Activated CD4-positive, CD25-positive, alpha-beta regulatory T cell treated with anti-CD3 and anti-CD28 coated beads, Interleukin-2, amount 50 U/mL, for 16 hours (primary cell): ENCODE measurements at regions not wholly inside any gene's neighbourhood (a gene's known extent, or its start where the extent isn't known, plus 50 kb on each side); places are given as distances from the start of the nearest gene placed in this dataset.
"Not testable (repeated sequence)": the region's sequence is repeated elsewhere in the genome, so short reads cannot be mapped to it uniquely, and the experiment has no call there.

Experiments used
- DNase-seq: peaks from one replicate; pipeline ENCODE4 v3.0.0-alpha.2; 2020; ENCODE audit warnings: low read depth, low spot score

GRCh38 chr3:95733336-95733735 is 1081.1 kb upstream of the EPHA6 start:
- no peak for DNase-seq

GRCh38 chr3:95738045-95738444 is 1076.3 kb upstream of the EPHA6 start:
- DNase-seq: no peak

DNA sequence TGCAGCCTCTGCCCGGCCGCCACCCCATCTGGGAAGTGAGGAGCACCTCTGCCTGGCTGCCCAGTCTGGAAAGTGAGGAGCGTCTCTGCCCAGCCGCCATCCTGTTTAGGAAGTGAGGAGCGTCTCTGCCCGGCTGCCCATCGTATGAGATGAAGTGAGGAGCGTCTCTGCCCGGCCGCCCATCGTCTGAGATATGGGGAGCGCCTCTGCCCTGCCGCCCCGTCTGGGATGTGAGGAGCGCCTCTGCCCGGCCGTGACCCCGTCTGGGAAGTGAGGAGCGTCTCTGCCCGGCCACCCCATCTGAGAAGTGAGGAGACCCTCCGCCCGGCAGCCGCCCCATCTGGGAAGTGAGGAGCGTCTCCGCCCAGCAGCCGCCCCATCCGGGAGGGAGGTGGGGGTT is 1069.5 kb upstream of the EPHA6 start:
- DNase-seq: not testable (repeated sequence)

GRCh38 chr3:95750097-95750496 is 1064.3 kb upstream of the EPHA6 start:
- no peak for DNase-seq

DNA sequence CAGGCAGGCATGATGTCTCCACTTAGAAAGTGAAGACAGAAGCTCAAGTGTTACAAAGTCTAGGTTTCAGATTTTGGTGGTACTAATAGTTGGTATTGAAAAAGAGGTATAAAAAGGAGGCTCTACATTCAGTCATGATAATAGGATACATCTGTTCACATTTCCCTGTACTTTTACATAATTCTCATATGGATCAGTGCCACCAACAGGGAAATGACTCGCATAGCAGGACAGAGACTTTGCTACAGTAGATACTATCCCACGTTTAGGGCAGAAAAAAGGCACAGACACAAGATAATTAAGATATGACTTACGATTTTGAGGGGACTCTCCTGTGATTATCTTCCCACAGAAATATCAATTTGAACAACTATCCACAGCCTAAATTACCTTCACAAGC is 1062.9 kb upstream of the EPHA6 start:
- DNase-seq: no peak

GRCh38 chr3:95752199-95752598 is 1062.2 kb upstream of the EPHA6 start:
- DNase-seq: no peak

DNA sequence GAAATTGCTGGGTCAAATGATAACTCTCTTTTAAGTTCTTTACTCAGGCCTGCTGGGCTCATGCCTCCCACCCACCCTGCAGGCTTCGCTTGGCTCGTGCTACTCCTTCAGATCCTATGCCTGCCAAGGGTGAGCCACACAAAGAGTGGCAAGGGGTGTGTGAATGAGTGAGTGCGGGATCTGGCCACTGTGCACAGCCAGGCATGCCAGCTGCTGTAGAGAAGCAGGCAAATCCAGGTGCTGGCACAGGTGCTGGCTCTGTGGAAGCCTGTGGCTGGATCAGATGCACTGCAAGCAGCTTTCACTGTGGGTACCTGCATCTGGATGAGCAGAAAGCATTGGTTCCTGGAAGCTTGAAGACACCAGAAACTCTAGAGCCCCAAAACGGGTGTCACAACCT is 1055.7 kb upstream of the EPHA6 start:
- DNase-seq: no peak

DNA sequence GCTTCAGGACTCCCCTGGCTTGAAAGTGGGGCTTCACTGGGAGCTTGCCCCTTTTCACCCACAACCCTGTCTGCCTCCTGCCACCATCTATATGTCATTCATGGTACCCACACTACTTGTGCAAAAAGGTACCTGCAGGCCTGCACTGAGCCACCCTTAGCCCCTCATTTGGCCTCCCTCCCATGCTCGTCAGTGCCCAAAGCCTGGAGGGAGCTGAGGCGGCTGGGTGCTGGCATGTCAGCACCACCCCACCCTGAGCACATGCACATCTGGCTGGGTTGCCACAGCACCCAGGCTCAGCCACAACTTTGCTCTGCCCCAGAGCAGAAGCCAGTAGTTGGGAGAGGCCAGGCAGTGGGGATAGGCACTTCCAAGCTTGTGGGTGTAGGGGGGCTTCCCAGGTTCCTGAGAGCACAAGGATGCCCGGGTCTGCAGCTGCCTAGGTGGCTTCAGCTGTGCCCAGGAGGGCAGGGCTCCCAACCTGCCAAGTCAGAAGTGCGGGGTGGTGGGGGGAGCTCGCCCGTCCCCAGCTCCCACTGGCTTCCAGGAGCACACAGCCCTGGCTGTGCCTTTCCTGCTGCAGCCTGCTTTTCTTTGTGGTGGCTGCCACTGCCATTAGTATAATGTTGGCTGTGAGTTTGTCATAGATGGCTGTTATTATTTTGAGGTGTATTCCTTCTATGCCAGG is 1054.6 kb upstream of the EPHA6 start:
- DNase-seq: no peak

- no peak for DNase-seq
Measured at GRCh38 chr3:95775486-95776094, 1038.8 kb upstream of the EPHA6 start.

DNA sequence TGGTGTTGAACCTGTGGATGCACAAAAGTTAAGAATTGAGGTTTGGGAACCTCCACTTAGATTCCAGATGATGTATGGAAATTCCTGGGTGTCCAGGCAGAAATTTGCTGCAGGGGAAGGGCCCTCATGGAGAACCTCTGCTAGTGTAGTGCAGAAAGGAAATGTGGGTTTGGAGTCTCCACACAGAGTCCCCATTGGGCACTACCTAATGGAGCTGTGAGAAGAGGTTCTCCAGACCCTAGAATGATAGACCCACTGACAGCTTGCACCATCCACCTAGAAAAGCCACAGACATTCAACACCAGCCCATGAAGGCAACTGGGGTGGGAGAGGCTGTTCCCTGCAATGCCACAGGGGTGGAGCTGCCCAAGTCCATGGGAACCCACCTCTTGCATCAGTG is 1032.8 kb upstream of the EPHA6 start:
- no peak for DNase-seq

DNA sequence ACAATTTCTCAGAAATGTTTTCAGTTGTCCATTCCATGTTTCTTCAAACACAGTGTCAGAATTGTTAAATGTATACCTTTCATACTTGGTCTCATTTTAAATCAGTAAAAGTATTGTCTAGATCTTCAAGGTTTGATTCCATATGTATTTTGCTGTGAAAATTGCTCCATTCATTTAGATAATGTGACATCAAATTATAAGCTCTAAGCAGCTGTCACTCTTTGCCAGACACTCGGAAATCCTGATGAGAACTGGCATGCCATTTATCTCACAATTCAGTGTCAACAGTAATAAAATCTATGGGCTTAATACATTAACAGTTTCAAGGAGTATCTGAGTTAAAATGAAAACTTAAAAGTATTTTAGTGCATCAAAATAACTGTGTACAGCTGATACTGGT is 1025.3 kb upstream of the EPHA6 start:
- DNase-seq: no peak

GRCh38 chr3:95797081-95797480 is 1017.3 kb upstream of the EPHA6 start:
- no peak for DNase-seq

GRCh38 chr3:95798628-95799027 is 1015.8 kb upstream of the EPHA6 start:
- no peak for DNase-seq

- no peak for DNase-seq
Measured at GRCh38 chr3:95810462-95810861, 1003.9 kb upstream of the EPHA6 start.

GRCh38 chr3:95813244-95813643 is 1001.1 kb upstream of the EPHA6 start:
- DNase-seq: no peak

GRCh38 chr3:95815828-95816227 is 998.6 kb upstream of the EPHA6 start:
- no peak for DNase-seq

DNA sequence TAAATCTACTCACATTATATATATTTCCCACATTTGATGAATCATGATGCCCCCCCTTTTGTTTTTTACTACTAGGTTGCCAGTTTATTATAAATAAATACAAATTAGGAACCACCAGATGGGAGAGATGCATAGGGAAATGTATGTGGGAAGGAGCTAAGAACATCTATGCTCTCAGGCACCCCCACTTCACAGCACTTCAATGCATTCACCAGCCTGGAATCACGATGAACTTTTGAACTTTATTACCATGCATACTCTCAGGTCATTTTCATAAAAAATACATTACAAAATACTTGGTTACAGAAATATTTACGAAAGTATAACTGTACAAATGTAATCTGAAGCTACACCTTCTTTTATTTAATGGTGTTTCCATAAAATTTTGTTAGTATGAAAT is 988.0 kb upstream of the EPHA6 start:
- no peak for DNase-seq

- no peak for DNase-seq
Measured at GRCh38 chr3:95832146-95832545, 982.2 kb upstream of the EPHA6 start.

DNA sequence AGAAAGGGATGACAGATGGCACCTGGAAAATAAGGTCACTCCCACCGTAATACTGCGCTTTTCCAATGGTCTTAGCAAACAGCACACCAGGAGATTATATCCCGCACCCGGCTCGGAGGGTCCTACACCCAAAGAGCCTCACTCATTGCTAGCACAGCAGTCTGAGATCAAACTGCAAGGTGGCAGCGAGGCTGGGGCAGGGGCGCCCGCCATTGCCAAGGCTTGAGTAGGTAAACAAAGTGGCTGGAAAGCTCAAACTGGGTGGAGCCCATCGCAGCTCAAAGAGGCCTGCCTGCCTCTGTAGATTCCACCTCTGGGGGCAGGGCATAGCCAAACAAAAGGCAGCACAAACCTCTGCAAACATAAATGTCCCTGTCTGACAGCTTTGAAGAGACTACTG is 953.8 kb upstream of the EPHA6 start:
- not testable (repeated sequence) for DNase-seq

- no peak for DNase-seq
Measured at GRCh38 chr3:95883801-95884200, 930.6 kb upstream of the EPHA6 start.

GRCh38 chr3:95886616-95887015 is 927.8 kb upstream of the EPHA6 start:
- DNase-seq: no peak

GRCh38 chr3:95887114-95887513 is 927.3 kb upstream of the EPHA6 start:
- DNase-seq: no peak

DNA sequence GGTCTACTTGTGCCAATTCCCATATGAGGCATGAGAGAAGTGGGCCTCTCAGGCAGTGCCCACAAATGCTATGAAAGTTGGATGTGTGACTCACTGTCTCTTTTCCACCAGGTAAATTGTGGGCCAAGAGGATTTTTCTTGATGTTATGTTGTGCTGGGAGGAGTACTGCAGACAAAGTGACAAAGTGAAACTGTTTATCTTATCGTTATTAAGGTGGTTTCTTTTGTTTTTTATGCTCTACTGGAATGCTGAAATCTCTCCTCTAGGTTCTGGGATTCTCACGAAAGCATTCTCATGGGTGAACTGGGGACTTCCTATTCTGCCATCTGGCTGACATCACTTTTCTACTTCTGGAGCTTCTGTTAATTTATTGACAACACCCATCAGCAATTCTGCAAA is 919.6 kb upstream of the EPHA6 start:
- no peak for DNase-seq

DNA sequence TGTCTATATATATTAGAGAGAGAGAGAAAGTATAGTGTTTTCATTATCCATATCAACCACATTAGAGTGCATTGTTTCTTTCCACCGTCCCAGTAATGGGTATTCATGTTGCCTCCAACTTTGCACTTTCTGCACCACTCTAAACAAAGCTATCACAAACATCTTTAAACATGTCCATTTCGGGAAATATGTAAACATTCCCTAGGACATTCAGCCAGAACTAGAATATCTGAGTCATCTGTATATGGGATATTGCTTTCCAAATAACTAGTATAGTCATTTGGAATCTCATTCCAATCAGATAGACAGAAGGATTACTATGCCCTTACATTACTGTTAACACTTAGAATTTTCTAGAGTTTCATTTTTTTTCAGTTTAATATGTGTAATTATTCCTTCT is 914.9 kb upstream of the EPHA6 start:
- no peak for DNase-seq
